Vagina (tissue), 2 donors: ENCODE measurements at regions not wholly inside any gene's neighbourhood (a gene's known extent, or its start where the extent isn't known, plus 50 kb on each side); places are given as distances from the start of the nearest gene placed in this dataset.

Experiments used
- DNase-seq, 2 donors: peaks; one replicate each; pipeline ENCODE4 v3.0.0-alpha.2; 2017; ENCODE audit errors: extremely low spot score in 2 of 2
- H3K27ac ChIP-seq: fragments of 200-600 bp; sonication (generic); one replicate; pipeline ENCODE4 v1.5.1; 2019
- H3K27me3 ChIP-seq: fragments of 200-600 bp; sonication (generic); one replicate; pipeline ENCODE4 v1.5.1; 2019
- H3K36me3 ChIP-seq, 2 donors: fragments of 200-600 bp; sonication (generic); one replicate each; pipeline ENCODE4 v1.5.1; 2017 to 2019
- H3K4me1 ChIP-seq: fragments of 200-600 bp; sonication (generic); one replicate; pipeline ENCODE4 v1.5.1; 2019
- H3K4me3 ChIP-seq, 2 donors: fragments of 200-600 bp; sonication (generic); 1 replicate in 1 of 2; 2 replicates in 1 of 2; pipeline ENCODE4 v1.5.1; 2016 to 2019
- H3K9me3 ChIP-seq: fragments of 200-600 bp; sonication (generic); one replicate; pipeline ENCODE4 v1.5.1; 2019
- POLR2A ChIP-seq, 2 donors: fragments of 450-650 bp; IDR thresholded peaks; one replicate each; pipeline ENCODE4 v1.6.1; 2017; ENCODE audit warnings: antibody characterized with exemption in 2 of 2, mild to moderate bottlenecking in 2 of 2, moderate library complexity in 2 of 2
- POLR2AphosphoS5 ChIP-seq, 2 donors: sonication (generic); formaldehyde crosslinking; IDR thresholded peaks; one replicate each; pipeline ENCODE4 v1.9.0; 2017; ENCODE audit warnings: antibody characterized with exemption in 2 of 2, mild to moderate bottlenecking in 2 of 2, low read depth in 1 of 2; ENCODE audit not compliant: insufficient read depth in 1 of 2
- intact Hi-C: fragments of 100-400 bp; cut with DNase I; formaldehyde crosslinking; loops from one replicate; pipeline ENCODE4 v1.15.1; 2023
- TF ChIP-seq, protein P1 (sequence below), 3 experiments: fragments of 450-650 bp in 2 of 3; fragments of 200-600 bp in 1 of 3; sonication (generic) in 1 of 3; IDR thresholded peaks; one replicate each; pipeline ENCODE4 v1.5.1; 2017 to 2019; ENCODE audit warnings: antibody characterized with exemption in 3 of 3, mild to moderate bottlenecking in 2 of 3, moderate library complexity in 2 of 3

DNA sequence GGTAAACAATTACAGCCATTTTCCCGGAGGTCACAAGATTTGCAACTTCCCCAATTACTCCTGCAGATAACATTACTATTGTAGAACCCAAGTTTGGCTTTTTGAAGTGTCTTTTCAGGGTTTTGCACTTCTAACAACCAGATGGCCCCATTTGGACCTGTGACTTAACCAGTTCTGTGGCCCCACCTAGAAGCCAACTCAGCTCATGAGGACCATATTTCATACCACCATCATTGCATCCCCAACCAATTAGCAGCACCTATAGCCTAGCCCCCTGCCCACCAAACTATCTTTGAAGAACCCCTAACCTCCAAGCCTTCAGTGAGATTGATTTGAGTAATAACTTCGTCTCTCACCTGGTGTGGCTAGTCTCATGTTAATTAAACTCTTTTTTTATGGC is 51.3 kb upstream of the WDR11 start:
- Histone ChIP-seq H3K4me1 (no peaks in the 10 kb centered on the region), H3K36me3 (no peaks in the 10 kb centered on the region), H3K9me3 (no peaks in the 10 kb centered on the region), H3K27me3 (no peaks in the 10 kb centered on the region), H3K27ac (no peak overlapping the region), H3K4me3 (no peak overlapping the region)
- DNase-seq, result no peak
- TF ChIP-seq POLR2A (IDR thresholded peaks at IDR 0.05) (no peak), POLR2AphosphoS5 (IDR thresholded peaks at IDR 0.05; ENCODE audit: insufficient read depth in 1 of 2, low read depth in 1 of 2) (no peak)
- TF ChIP-seq, protein P1, sequence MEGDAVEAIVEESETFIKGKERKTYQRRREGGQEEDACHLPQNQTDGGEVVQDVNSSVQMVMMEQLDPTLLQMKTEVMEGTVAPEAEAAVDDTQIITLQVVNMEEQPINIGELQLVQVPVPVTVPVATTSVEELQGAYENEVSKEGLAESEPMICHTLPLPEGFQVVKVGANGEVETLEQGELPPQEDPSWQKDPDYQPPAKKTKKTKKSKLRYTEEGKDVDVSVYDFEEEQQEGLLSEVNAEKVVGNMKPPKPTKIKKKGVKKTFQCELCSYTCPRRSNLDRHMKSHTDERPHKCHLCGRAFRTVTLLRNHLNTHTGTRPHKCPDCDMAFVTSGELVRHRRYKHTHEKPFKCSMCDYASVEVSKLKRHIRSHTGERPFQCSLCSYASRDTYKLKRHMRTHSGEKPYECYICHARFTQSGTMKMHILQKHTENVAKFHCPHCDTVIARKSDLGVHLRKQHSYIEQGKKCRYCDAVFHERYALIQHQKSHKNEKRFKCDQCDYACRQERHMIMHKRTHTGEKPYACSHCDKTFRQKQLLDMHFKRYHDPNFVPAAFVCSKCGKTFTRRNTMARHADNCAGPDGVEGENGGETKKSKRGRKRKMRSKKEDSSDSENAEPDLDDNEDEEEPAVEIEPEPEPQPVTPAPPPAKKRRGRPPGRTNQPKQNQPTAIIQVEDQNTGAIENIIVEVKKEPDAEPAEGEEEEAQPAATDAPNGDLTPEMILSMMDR (IDR thresholded peaks at IDR 0.05), result no peak
- intact Hi-C loops, result no loop called here

DNA sequence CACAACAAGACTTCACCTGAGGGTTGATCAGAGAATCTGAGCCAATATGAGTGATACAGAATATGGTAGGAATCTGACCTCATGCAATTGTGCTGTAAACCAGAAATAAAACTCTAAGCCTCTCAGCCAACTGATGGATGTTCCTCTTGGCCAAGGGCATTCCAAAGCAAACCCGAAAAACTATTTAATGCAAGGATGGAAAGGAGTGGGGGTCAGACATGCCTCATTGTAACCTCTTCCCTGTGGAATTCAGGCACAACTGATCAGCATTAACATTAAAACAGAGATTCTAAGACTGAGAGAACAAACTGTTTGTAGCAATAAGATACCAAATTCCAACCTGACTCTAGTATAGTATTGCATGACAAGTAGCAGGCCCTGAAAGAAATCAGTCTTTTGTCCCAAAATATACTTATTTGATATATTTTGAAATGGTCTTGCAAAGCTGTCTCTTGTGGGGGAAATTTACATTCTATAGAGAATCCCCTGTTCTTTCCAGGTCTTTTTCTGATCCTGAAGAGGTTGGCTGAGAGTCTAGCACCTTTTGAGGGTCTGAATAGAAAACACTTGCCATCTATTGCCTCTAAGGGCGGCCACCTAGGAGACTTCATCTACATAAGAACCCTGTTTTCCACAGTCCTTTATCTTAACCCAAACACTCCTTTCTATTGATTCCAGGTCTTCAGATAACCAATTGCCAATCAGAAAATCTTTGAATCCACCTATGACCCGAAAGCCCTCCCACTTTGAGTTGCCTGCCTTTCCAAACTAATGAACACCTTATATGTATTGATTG is 50.4 kb upstream of the WDR11 start:
- Histone ChIP-seq H3K36me3 (no peaks in the 10 kb centered on the region), H3K27ac (no peak overlapping the region), H3K9me3 (no peaks in the 10 kb centered on the region), H3K4me3 (no peak overlapping the region), H3K27me3 (no peaks in the 10 kb centered on the region), H3K4me1 (no peaks in the 10 kb centered on the region)
- TF ChIP-seq POLR2AphosphoS5 (IDR thresholded peaks at IDR 0.05; ENCODE audit: insufficient read depth in 1 of 2, low read depth in 1 of 2) (no peak), POLR2A (IDR thresholded peaks at IDR 0.05) (no peak)
- TF ChIP-seq, protein P1 (IDR thresholded peaks at IDR 0.05), result no peak
- no peak for DNase-seq
- intact Hi-C loops, result no loop called here
